Skeletal muscle satellite cell (primary cell): ENCODE measurements at regions not wholly inside any gene's neighbourhood (a gene's known extent, or its start where the extent isn't known, plus 50 kb on each side); places are given as distances from the start of the nearest gene placed in this dataset.

Source experiments
- H3K27me3 ChIP-seq: 2 replicates; pipeline ENCODE4 v1.7.0; 2013; ENCODE audit warnings: low read length; ENCODE audit not compliant: control insufficient read depth, insufficient read depth
- H3K36me3 ChIP-seq: 2 replicates; pipeline ENCODE4 v1.7.0; 2013; ENCODE audit warnings: mild to moderate bottlenecking, control low read depth, low read length; ENCODE audit not compliant: insufficient read depth
- H3K4me1 ChIP-seq: 2 replicates; pipeline ENCODE4 v1.7.0; 2013; ENCODE audit warnings: low read length; ENCODE audit not compliant: control insufficient read depth, insufficient read depth
- H3K4me2 ChIP-seq: 2 replicates; pipeline ENCODE4 v1.7.0; 2013; ENCODE audit warnings: mild to moderate bottlenecking, low read length
- H3K4me3 ChIP-seq: 2 replicates; pipeline ENCODE4 v1.7.0; 2013; ENCODE audit warnings: low read length
- H3K9ac ChIP-seq: 2 replicates; pipeline ENCODE4 v1.7.0; 2013; ENCODE audit warnings: mild to moderate bottlenecking, low read depth, low read length, moderate library complexity
- H3K9me3 ChIP-seq: replicated peaks from 2 replicates; pipeline ENCODE4 v1.7.0; 2013; ENCODE audit warnings: mild to moderate bottlenecking, control low read depth, low read length

- H3K9ac ChIP-seq = no peak overlapping the region
- H3K4me3 ChIP-seq = no peak overlapping the region
- H3K9me3 ChIP-seq = no peaks in the 10 kb centered on the region
- H3K36me3 ChIP-seq = no peaks in the 10 kb centered on the region
- no peaks in the 10 kb centered on the region for H3K27me3 ChIP-seq
- peaks cover 5% of the 10 kb centered on the region for H3K4me1 ChIP-seq
- no peak overlapping the region for H3K4me2 ChIP-seq
Measured at GRCh38 chr12:127310548-127310947, 956.4 kb upstream of the TMEM132C start.

- Histone ChIP-seq H3K9me3 (no peaks in the 10 kb centered on the region), H3K9ac (no peak overlapping the region), H3K27me3 (no peaks in the 10 kb centered on the region), H3K4me3 (no peak overlapping the region), H3K36me3 (no peaks in the 10 kb centered on the region), H3K4me2 (no peak overlapping the region), H3K4me1 (no peaks in the 10 kb centered on the region)
Measured at GRCh38 chr12:127311720-127312364, 955.1 kb upstream of the TMEM132C start.

GRCh38 chr12:127324681-127325080 lies 942.3 kb upstream of the TMEM132C start:
- no peaks in the 10 kb centered on the region for H3K36me3 ChIP-seq
- H3K9ac ChIP-seq = no peak overlapping the region
- no peak overlapping the region for H3K4me2 ChIP-seq
- no peaks in the 10 kb centered on the region for H3K4me1 ChIP-seq
- no peaks in the 10 kb centered on the region for H3K9me3 ChIP-seq
- no peaks in the 10 kb centered on the region for H3K27me3 ChIP-seq
- H3K4me3 ChIP-seq = no peak overlapping the region

- Histone ChIP-seq H3K9ac (no peak overlapping the region), H3K9me3 (no peaks in the 10 kb centered on the region), H3K4me2 (no peak overlapping the region), H3K27me3 (no peaks in the 10 kb centered on the region), H3K36me3 (no peaks in the 10 kb centered on the region), H3K4me1 (no peaks in the 10 kb centered on the region), H3K4me3 (no peak overlapping the region)
Measured at GRCh38 chr12:127327986-127328385, 939.0 kb upstream of the TMEM132C start.

GRCh38 chr12:127328867-127329266 lies 938.1 kb upstream of the TMEM132C start:
- Histone ChIP-seq H3K9me3 (no peaks in the 10 kb centered on the region), H3K9ac (no peak overlapping the region), H3K4me1 (no peaks in the 10 kb centered on the region), H3K36me3 (no peaks in the 10 kb centered on the region), H3K27me3 (no peaks in the 10 kb centered on the region), H3K4me2 (no peak overlapping the region), H3K4me3 (no peak overlapping the region)

- Histone ChIP-seq H3K4me3 (no peak overlapping the region), H3K9ac (no peak overlapping the region), H3K27me3 (peaks cover 5% of the 10 kb centered on the region), H3K4me1 (no peaks in the 10 kb centered on the region), H3K4me2 (no peak overlapping the region), H3K9me3 (no peaks in the 10 kb centered on the region), H3K36me3 (no peaks in the 10 kb centered on the region)
Measured at GRCh38 chr12:127334365-127334764, 932.6 kb upstream of the TMEM132C start.

GRCh38 chr12:127334912-127335644 lies 931.9 kb upstream of the TMEM132C start:
- H3K27me3 ChIP-seq = peaks cover 5% of the 10 kb centered on the region
- no peak overlapping the region for H3K9ac ChIP-seq
- H3K4me1 ChIP-seq = no peaks in the 10 kb centered on the region
- no peaks in the 10 kb centered on the region for H3K9me3 ChIP-seq
- H3K4me2 ChIP-seq = no peak overlapping the region
- no peaks in the 10 kb centered on the region for H3K36me3 ChIP-seq
- H3K4me3 ChIP-seq = no peak overlapping the region

GRCh38 chr12:127336416-127336815 lies 930.6 kb upstream of the TMEM132C start:
- Histone ChIP-seq H3K4me1 (no peaks in the 10 kb centered on the region), H3K9me3 (no peaks in the 10 kb centered on the region), H3K4me3 (no peak overlapping the region), H3K36me3 (no peaks in the 10 kb centered on the region), H3K9ac (no peak overlapping the region), H3K4me2 (no peak overlapping the region), H3K27me3 (peaks cover 5% of the 10 kb centered on the region)

GRCh38 chr12:127339065-127339464 lies 927.9 kb upstream of the TMEM132C start:
- Histone ChIP-seq H3K4me1 (no peaks in the 10 kb centered on the region), H3K4me2 (no peak overlapping the region), H3K4me3 (no peak overlapping the region), H3K36me3 (no peaks in the 10 kb centered on the region), H3K9ac (no peak overlapping the region), H3K9me3 (no peaks in the 10 kb centered on the region), H3K27me3 (peaks cover 21% of the 10 kb centered on the region)

GRCh38 chr12:127340381-127340780 lies 926.6 kb upstream of the TMEM132C start:
- H3K9ac ChIP-seq = no peak overlapping the region
- peaks cover 26% of the 10 kb centered on the region for H3K27me3 ChIP-seq
- no peaks in the 10 kb centered on the region for H3K4me1 ChIP-seq
- H3K4me3 ChIP-seq = no peak overlapping the region
- H3K36me3 ChIP-seq = no peaks in the 10 kb centered on the region
- H3K4me2 ChIP-seq = no peak overlapping the region
- H3K9me3 ChIP-seq = no peaks in the 10 kb centered on the region

- Histone ChIP-seq H3K9ac (no peak overlapping the region), H3K9me3 (no peaks in the 10 kb centered on the region), H3K4me3 (no peak overlapping the region), H3K4me2 (no peak overlapping the region), H3K27me3 (peaks cover 21% of the 10 kb centered on the region), H3K36me3 (no peaks in the 10 kb centered on the region), H3K4me1 (no peaks in the 10 kb centered on the region)
Measured at GRCh38 chr12:127342861-127343260, 924.1 kb upstream of the TMEM132C start.

GRCh38 chr12:127343940-127344339 lies 923.0 kb upstream of the TMEM132C start:
- H3K36me3 ChIP-seq = no peaks in the 10 kb centered on the region
- H3K4me2 ChIP-seq = no peak overlapping the region
- H3K4me1 ChIP-seq = no peaks in the 10 kb centered on the region
- no peak overlapping the region for H3K9ac ChIP-seq
- H3K27me3 ChIP-seq = peaks cover 26% of the 10 kb centered on the region
- H3K9me3 ChIP-seq = no peaks in the 10 kb centered on the region
- H3K4me3 ChIP-seq = no peak overlapping the region
